Activated T-cell treated with anti-CD3 and anti-CD28 coated beads, Interleukin-2, amount 50 U/mL, for 72 hours (primary cell): ENCODE measurements at regions not wholly inside any gene's neighbourhood (a gene's known extent, or its start where the extent isn't known, plus 50 kb on each side); places are given as distances from the start of the nearest gene placed in this dataset.

Experiments
- ATAC-seq, 2 donors: fragments of 150-1000 bp; cut with Tn5 transposase; replicated peaks in 1 of 2; 2 replicates each; pipeline ENCODE4 v1.10.0; 2021; ENCODE audit warnings: moderate library complexity in 2 of 2, mild to moderate bottlenecking in 1 of 2
- DNase-seq, 2 donors: peaks; one replicate each; pipeline ENCODE4 v3.0.0; 2021 to 2022; ENCODE audit warnings: mixed read lengths in 1 of 2
- H3K27ac Mint-ChIP-seq: one replicate; pipeline ENCODE4 v1.8.0; 2022; ENCODE audit warnings: mild to moderate bottlenecking, moderate library complexity, mixed read lengths
- H3K27me3 Mint-ChIP-seq: one replicate; pipeline ENCODE4 v1.8.0; 2022; ENCODE audit warnings: low read depth, mixed read lengths
- H3K36me3 Mint-ChIP-seq, 2 donors: one replicate each; pipeline ENCODE4 v1.8.0; 2022; ENCODE audit warnings: mixed read lengths in 2 of 2, mild to moderate bottlenecking in 1 of 2; ENCODE audit not compliant: insufficient read depth in 2 of 2
- H3K4me1 Mint-ChIP-seq: one replicate; pipeline ENCODE4 v1.8.0; 2022; ENCODE audit warnings: low read depth, mixed read lengths
- H3K4me3 Mint-ChIP-seq, 2 donors: one replicate each; pipeline ENCODE4 v1.8.0; 2022; ENCODE audit warnings: mild to moderate bottlenecking in 2 of 2, mixed read lengths in 2 of 2, moderate library complexity in 2 of 2
- H3K9me3 Mint-ChIP-seq, 2 donors: one replicate each; pipeline ENCODE4 v1.8.0; 2022; ENCODE audit warnings: mixed read lengths in 2 of 2

DNA sequence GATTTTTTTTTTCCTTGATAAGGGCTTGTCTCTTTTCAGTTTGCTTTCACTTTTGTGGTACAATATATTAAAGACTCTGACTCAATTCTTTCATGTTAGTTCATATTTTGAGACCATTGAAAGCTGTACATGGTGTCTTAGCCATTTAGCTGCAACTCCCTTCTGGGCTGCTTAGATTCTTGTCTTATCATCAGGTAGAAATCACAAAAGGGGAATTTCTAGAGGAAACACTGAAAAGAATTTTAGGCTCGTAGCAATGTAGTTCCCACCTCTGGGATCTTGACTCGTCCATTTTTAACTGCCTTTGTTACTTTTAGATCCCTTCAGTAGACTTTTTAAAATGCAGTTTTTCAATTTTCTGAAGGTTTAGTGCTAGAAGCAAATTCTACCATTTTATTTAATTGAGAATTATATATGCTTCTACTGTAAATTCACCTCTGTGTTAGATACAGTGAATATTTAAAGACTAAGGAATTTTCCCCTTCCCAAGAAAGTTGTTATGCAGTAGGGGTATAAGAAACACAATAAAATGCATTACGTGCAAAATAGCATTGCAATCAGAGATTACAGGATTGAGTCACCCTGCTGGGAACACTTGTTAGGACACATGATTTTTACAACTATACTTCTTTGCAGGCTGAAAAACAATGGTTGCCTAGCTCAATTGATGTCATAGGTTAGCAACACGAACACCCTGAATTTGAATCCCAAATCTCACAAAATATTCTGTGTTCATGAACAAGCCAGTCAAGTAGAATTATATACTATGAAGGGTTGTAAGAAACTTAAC lies 772.7 kb downstream of the PDCD6IP start:
- no peaks in the 10 kb centered on the region for H3K4me1 Mint-ChIP-seq
- no peaks in the 10 kb centered on the region for H3K27me3 Mint-ChIP-seq
- peaks cover 0 to 3% of the 10 kb centered on the region in 2 donors for H3K9me3 Mint-ChIP-seq
- no peaks in the 10 kb centered on the region for H3K36me3 Mint-ChIP-seq
- H3K4me3 Mint-ChIP-seq: no peak overlapping the region
- ATAC-seq: no peak
- no peak overlapping the region for H3K27ac Mint-ChIP-seq
- DNase-seq: no peak

DNA sequence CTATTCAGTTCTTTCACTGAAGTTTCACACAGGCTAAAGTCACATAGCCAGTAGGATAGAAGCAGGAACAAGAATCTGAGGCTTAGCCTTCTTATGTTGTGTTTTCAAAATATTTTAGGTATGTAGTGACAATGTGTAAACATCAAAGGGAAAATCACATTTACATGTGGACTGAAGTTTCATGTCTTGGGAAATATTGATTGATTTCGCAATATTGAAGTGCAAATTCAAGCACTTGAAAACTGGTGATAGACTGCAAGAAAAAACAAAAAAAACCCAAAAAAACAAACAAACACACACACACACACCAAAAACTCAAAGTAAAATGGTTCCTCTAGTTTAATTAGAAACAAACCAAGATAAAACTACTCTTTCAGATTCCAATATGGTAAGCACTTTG lies 773.3 kb downstream of the PDCD6IP start:
- no peaks in the 10 kb centered on the region for H3K27me3 Mint-ChIP-seq
- DNase-seq (no peak), ATAC-seq (no peak)
- H3K9me3 Mint-ChIP-seq: peaks cover 0 to 1% of the 10 kb centered on the region in 2 donors
- H3K4me3 Mint-ChIP-seq: no peak overlapping the region
- no peak overlapping the region for H3K27ac Mint-ChIP-seq
- H3K36me3 Mint-ChIP-seq: no peaks in the 10 kb centered on the region
- no peaks in the 10 kb centered on the region for H3K4me1 Mint-ChIP-seq

GRCh38 chr3:34575776-34576175 lies 777.3 kb downstream of the PDCD6IP start:
- no peak overlapping the region for H3K27ac Mint-ChIP-seq
- H3K27me3 Mint-ChIP-seq: no peaks in the 10 kb centered on the region
- no peaks in the 10 kb centered on the region for H3K36me3 Mint-ChIP-seq
- no peak for ATAC-seq
- peaks cover 0 to 1% of the 10 kb centered on the region in 2 donors for H3K9me3 Mint-ChIP-seq
- DNase-seq: no peak
- no peaks in the 10 kb centered on the region for H3K4me1 Mint-ChIP-seq
- no peak overlapping the region for H3K4me3 Mint-ChIP-seq

DNA sequence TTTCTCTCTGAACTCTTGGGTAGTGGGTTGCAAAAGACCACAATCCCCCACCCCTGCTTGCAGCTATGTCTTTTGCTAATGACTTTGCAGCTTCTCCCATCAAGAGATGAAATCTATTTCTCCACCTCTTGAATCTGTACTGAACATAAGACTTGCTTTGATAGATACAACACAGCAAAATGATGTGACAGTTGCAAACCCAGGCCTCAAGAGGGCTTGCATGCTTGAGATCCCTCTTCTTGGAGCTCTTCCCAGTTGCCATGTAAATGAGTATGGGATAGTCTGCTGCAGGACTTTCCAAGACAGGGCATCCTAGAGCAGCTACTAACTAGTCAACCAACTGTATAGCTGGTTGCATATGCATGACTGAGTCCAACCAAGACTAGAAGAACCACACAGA lies 783.6 kb downstream of the PDCD6IP start:
- ATAC-seq (no peak), DNase-seq (no peak)
- no peaks in the 10 kb centered on the region for H3K36me3 Mint-ChIP-seq
- H3K9me3 Mint-ChIP-seq: no peaks in the 10 kb centered on the region
- no peaks in the 10 kb centered on the region for H3K27me3 Mint-ChIP-seq
- no peak overlapping the region for H3K27ac Mint-ChIP-seq
- H3K4me3 Mint-ChIP-seq: no peak overlapping the region
- H3K4me1 Mint-ChIP-seq: no peaks in the 10 kb centered on the region

DNA sequence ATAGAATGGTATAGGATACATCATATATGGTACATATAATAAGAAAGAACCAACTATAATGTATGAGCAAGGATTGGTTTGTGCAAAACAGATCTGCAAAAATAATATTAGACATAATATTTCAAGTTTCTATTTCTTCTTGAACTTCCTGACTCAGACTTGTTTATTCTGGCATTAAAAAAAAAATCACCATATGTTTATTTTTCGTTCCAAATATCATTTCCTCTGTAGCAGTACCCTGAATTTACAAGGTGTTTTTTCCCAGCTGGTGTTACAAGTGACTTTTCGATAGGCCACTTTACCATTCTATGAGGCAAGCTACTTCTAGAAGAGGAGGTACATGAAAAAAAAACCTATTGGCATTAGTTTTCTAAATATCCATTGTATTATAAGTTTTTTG lies 785.0 kb downstream of the PDCD6IP start:
- H3K36me3 Mint-ChIP-seq: no peaks in the 10 kb centered on the region
- no peak for ATAC-seq
- no peak overlapping the region for H3K4me3 Mint-ChIP-seq
- no peak for DNase-seq
- H3K9me3 Mint-ChIP-seq: peaks cover 0 to 2% of the 10 kb centered on the region in 2 donors
- no peaks in the 10 kb centered on the region for H3K4me1 Mint-ChIP-seq
- no peak overlapping the region for H3K27ac Mint-ChIP-seq
- H3K27me3 Mint-ChIP-seq: no peaks in the 10 kb centered on the region

GRCh38 chr3:34584971-34585370 lies 786.5 kb downstream of the PDCD6IP start:
- DNase-seq (no peak), ATAC-seq (no peak)
- Mint-ChIP-seq H3K27me3 (no peaks in the 10 kb centered on the region), H3K9me3 (peaks cover 3 to 5% of the 10 kb centered on the region in 2 donors), H3K27ac (no peak overlapping the region), H3K36me3 (no peaks in the 10 kb centered on the region), H3K4me3 (no peak overlapping the region), H3K4me1 (no peaks in the 10 kb centered on the region)

DNA sequence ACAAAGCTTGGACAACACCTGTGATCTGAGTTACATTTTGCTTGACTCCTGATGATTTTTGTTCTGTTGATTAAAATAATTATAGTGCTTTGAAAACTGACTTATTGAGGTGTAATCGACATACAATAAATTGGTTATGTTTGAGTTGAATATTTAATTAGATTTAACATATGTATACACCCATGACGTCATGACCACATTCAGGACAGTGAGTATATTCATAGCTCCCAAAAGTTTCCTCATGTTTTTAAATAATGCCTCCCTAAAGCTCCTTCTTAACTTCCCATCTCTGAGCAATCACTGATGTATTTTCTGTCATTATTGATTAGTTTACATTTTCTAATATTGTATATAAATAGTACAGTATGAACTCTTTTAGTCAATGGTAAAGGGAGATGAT lies 801.2 kb downstream of the PDCD6IP start:
- Mint-ChIP-seq H3K36me3 (no peaks in the 10 kb centered on the region), H3K27me3 (no peaks in the 10 kb centered on the region), H3K4me1 (no peaks in the 10 kb centered on the region), H3K27ac (no peak overlapping the region), H3K4me3 (no peak overlapping the region), H3K9me3 (peaks cover 0 to 2% of the 10 kb centered on the region in 2 donors)
- no peak for DNase-seq
- ATAC-seq: no peak

GRCh38 chr3:34619990-34620389 lies 821.6 kb downstream of the PDCD6IP start:
- Mint-ChIP-seq H3K9me3 (peaks cover 2 to 12% of the 10 kb centered on the region in 2 donors), H3K27me3 (no peaks in the 10 kb centered on the region), H3K4me3 (no peak overlapping the region), H3K36me3 (peaks cover 0 to 4% of the 10 kb centered on the region in 2 donors), H3K27ac (no peak overlapping the region), H3K4me1 (no peaks in the 10 kb centered on the region)
- ATAC-seq (no peak), DNase-seq (no peak)

DNA sequence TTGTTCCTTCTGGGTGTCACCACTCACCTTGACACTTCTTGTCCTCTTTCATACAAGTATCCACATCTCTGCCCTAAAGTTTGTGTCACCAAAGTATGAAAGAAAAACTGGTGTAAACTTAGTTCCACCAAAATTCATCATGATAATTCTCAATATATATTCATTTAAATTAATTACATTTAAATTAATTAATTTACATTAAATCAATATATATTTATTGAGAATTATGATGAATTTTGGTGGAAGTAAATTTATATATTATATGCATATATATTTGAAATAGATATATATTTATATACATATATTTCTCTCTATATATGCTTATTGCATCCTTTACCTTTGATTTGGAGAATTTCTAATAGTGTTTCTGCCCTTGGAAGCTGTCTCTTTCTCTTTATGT lies 828.3 kb downstream of the PDCD6IP start:
- peaks cover 0 to 2% of the 10 kb centered on the region in 2 donors for H3K9me3 Mint-ChIP-seq
- DNase-seq (no peak), ATAC-seq (no peak)
- no peaks in the 10 kb centered on the region for H3K4me1 Mint-ChIP-seq
- H3K27ac Mint-ChIP-seq: no peak overlapping the region
- H3K4me3 Mint-ChIP-seq: no peak overlapping the region
- no peaks in the 10 kb centered on the region for H3K36me3 Mint-ChIP-seq
- H3K27me3 Mint-ChIP-seq: no peaks in the 10 kb centered on the region

- no peak overlapping the region for H3K27ac Mint-ChIP-seq
- ATAC-seq (no peak), DNase-seq (no peak)
- no peaks in the 10 kb centered on the region for H3K27me3 Mint-ChIP-seq
- H3K4me3 Mint-ChIP-seq: no peak overlapping the region
- H3K9me3 Mint-ChIP-seq: no peaks in the 10 kb centered on the region
- H3K4me1 Mint-ChIP-seq: no peaks in the 10 kb centered on the region
- H3K36me3 Mint-ChIP-seq: no peaks in the 10 kb centered on the region
These were observed 836.5 kb downstream of the PDCD6IP start for GRCh38 chr3:34634939-34635338.

DNA sequence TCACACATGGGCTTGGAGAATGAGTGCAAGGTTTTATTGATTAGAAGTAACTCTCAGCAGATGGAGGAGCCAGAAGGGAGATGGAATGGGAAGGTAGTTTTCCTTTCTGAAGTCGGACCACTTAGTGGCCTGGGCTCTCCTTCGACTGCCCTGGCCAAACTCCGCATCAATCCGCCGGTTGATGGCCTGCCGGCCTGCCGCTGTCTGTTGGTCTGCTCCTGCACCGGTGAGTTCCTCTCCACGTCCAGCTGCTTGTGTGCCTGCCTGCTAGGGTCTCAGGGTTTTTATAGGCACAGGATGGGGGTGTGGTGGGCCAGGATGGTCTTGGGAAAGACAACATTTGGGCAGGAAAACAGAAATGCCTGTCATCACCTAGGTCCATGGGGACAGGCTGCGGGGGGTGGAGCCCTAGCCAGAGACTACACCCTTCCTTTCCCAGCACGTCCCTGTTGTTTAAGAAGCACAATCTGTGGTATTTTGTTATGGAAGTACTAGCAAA lies 837.0 kb downstream of the PDCD6IP start:
- Mint-ChIP-seq H3K4me1 (no peaks in the 10 kb centered on the region), H3K27me3 (no peaks in the 10 kb centered on the region)
- ATAC-seq: no peak

DNA sequence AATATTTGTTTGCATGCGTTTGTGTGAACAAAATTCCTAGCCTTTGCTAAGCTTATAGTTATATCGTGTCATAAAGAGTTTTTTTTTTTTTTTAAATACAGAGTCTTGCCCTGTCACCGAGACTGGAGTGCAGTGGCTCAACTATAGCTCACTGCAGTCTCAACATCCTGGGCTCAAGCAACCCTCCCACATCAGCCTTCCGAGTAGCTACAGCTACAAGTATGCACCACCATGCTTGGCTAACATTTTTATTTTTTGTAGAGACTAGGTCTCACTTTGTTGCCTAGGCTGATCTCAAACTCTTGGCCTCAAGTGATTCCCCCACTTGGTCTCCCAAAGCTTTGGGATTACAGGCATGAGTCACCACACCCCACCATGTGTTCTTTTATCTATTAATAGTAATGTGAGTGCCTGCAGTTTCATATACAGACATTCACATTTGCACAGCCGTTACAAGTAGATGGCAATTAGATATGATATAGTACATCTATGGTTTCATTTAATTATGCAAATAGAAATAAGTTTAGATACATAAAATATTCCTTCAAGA lies 848.6 kb downstream of the PDCD6IP start:
- peaks cover 2 to 3% of the 10 kb centered on the region in 2 donors for H3K9me3 Mint-ChIP-seq
- H3K4me3 Mint-ChIP-seq: no peak overlapping the region
- no peak for ATAC-seq

More for the DNA sequence above, 837.0 kb downstream of the PDCD6IP start:
- Mint-ChIP-seq H3K27ac (no peak overlapping the region), H3K9me3 (no peaks in the 10 kb centered on the region), H3K4me3 (no peak overlapping the region), H3K36me3 (no peaks in the 10 kb centered on the region)
- no peak for DNase-seq

GRCh38 chr3:34650131-34650530 lies 851.7 kb downstream of the PDCD6IP start:
- no peak overlapping the region for H3K27ac Mint-ChIP-seq
- no peak for DNase-seq
- no peaks in the 10 kb centered on the region for H3K9me3 Mint-ChIP-seq
- ATAC-seq: no peak
- H3K4me1 Mint-ChIP-seq: no peaks in the 10 kb centered on the region
- H3K36me3 Mint-ChIP-seq: no peaks in the 10 kb centered on the region
- H3K4me3 Mint-ChIP-seq: no peak overlapping the region
- H3K27me3 Mint-ChIP-seq: no peaks in the 10 kb centered on the region

More for the DNA sequence above, 848.6 kb downstream of the PDCD6IP start:
- Mint-ChIP-seq H3K4me1 (no peaks in the 10 kb centered on the region), H3K36me3 (no peaks in the 10 kb centered on the region), H3K27ac (no peak overlapping the region), H3K27me3 (no peaks in the 10 kb centered on the region)
- no peak for DNase-seq

GRCh38 chr3:34668915-34669314 lies 870.5 kb downstream of the PDCD6IP start:
- ATAC-seq: no peak
- H3K9me3 Mint-ChIP-seq: peaks cover 0 to 2% of the 10 kb centered on the region in 2 donors
- no peak overlapping the region for H3K27ac Mint-ChIP-seq
- no peaks in the 10 kb centered on the region for H3K27me3 Mint-ChIP-seq
- H3K4me1 Mint-ChIP-seq: no peaks in the 10 kb centered on the region
- H3K4me3 Mint-ChIP-seq: no peak overlapping the region
- no peaks in the 10 kb centered on the region for H3K36me3 Mint-ChIP-seq
- DNase-seq: no peak
